SU-DHL-6 (cell line): ENCODE measurements at regions not wholly inside any gene's neighbourhood (a gene's known extent, or its start where the extent isn't known, plus 50 kb on each side); places are given as distances from the start of the nearest gene placed in this dataset.

ENCODE experiments used
- CTCF ChIP-seq: fragments of 200-600 bp; sonication (generic); IDR thresholded peaks from one replicate; pipeline ENCODE4 v1.5.1; 2017; ENCODE audit warnings: antibody characterized with exemption, mild to moderate bottlenecking, low read length, moderate library complexity; ENCODE audit not compliant: insufficient read depth, poor library complexity, severe bottlenecking
- EZH2phosphoT487 ChIP-seq: fragments of 200-600 bp; sonication (generic), shearing (Covaris generic); conservative IDR thresholded peaks from 2 replicates; pipeline ENCODE4 v1.6.1; 2018; ENCODE audit warnings: mild to moderate bottlenecking, antibody characterized with exemption, low read length, moderate library complexity, mixed read lengths

GRCh38 chr14:34237677-34238076 is 224.4 kb downstream of the SPTSSA start:
- TF ChIP-seq CTCF (no peak), EZH2phosphoT487 (no peak)
